HG03442 (cell line): ENCODE measurements at regions not wholly inside any gene's neighbourhood (a gene's known extent, or its start where the extent isn't known, plus 50 kb on each side); places are given as distances from the start of the nearest gene placed in this dataset.
A peak's percentile ranks its signal among the peaks of the same experiment; 100 is the strongest.
"Not testable (repeated sequence)": the region's sequence is repeated elsewhere in the genome, so short reads cannot be mapped to it uniquely, and the experiment has no call there.

Source experiments
- ATAC-seq: cut with Tn5 transposase; IDR thresholded peaks from one replicate; pipeline ENCODE4 v1.9.1; 2021; ENCODE audit warnings: mild to moderate bottlenecking, moderate library complexity; ENCODE audit not compliant: unreplicated experiment

DNA sequence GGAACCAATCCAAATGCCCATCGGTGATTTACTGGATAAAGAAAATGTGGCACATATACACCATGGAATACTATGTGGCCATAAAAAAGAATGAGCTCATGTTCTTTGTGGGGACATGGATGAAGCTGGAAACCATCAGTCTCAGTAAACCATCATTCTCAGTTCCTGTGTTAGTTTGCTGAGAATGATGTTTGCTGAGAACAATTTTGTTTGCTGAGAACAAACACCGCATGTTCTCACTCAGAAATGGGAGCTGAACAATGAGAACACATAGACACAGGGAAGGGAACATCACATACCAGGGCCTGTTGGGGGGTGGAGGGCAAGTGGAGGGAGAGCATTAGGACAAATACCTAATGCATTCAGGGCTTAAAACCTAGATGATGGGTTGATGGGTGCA lies 185.5 kb downstream of the ANXA1 start:
- ATAC-seq, result not testable (repeated sequence)

GRCh38 chr9:73344060-73344459 lies 192.4 kb downstream of the ANXA1 start:
- no peak for ATAC-seq

DNA sequence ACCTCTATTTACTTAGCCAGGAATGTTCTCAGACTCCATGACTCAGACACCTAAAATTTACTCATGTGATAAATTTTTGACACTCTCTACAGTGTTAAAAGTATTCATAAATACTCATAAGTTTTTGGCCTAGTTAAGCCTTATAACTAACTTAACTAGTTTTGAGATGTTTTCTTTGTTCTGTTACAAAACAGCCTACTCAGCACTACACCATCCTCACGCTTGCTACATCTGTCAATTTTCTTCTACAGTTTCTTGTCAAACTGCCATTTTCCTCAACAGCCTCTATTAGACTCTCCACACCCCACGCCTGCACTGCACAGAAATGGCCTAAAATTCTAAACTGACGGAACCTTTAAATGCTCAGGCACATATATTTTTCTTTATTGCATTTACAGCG lies 195.5 kb downstream of the ANXA1 start:
- ATAC-seq, result no peak

- no peak for ATAC-seq
These were observed 196.1 kb downstream of the ANXA1 start for GRCh38 chr9:73347720-73348119.

- ATAC-seq, result no peak
These were observed 196.8 kb downstream of the ANXA1 start for GRCh38 chr9:73348471-73348870.

DNA sequence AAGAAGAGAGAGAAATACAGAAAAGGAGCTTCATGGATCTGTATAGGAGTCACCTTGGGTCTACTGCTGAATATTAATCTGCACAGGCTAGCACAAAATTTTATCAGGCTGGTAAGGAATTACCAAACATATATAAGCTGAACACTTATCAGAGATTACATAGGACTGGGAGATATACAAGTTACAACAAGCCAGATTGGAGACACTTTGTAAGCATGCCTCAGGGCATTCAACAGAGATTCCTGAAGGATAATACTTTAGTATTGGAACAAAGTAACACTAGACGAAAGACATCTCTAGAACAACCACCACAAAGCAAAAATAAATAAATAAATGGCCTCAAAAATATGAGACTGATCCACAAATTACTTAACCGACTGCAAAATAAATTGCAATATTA lies 197.8 kb downstream of the ANXA1 start:
- no peak for ATAC-seq

- ATAC-seq, result no peak
These were observed 205.9 kb downstream of the ANXA1 start for GRCh38 chr9:73357607-73358006.

DNA sequence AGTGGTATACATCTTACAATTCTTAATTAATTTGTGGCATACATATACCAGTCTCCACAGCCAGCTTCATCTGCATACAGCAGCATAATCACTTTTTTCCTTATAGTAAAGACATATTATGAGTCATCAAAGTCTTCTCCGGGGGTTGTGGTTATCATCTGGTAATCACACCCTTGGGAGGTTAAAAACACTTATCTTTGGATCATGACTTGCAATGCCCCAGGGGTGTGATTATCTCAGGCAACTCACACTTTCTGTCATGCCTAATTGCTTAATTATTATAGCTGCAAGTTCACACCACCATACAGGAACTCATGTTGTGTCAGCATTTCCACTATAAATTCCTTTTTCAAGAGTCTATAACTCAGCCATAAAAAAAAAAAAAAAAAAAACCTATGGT lies 218.4 kb downstream of the ANXA1 start:
- no peak for ATAC-seq

DNA sequence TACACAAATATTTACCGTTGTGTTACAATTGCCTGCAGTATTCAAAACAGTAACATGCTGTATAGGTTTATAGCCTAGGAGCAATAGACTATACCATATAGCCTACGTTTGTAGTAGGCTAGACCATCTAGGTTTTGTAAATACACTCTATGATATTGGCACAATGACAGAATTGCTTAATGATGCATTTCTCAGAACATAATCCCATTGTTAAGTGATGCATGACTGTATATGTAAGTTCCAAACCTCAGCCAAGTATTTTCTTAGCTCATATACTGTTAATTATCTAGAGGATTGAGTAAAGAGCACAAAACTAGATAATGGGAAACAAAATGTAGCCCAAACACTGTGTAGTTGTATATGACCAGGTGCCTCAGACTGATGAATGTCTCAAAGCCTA lies 220.1 kb downstream of the ANXA1 start:
- no peak for ATAC-seq

- ATAC-seq, result no peak
These were observed 228.7 kb downstream of the ANXA1 start for GRCh38 chr9:73380411-73380810.

DNA sequence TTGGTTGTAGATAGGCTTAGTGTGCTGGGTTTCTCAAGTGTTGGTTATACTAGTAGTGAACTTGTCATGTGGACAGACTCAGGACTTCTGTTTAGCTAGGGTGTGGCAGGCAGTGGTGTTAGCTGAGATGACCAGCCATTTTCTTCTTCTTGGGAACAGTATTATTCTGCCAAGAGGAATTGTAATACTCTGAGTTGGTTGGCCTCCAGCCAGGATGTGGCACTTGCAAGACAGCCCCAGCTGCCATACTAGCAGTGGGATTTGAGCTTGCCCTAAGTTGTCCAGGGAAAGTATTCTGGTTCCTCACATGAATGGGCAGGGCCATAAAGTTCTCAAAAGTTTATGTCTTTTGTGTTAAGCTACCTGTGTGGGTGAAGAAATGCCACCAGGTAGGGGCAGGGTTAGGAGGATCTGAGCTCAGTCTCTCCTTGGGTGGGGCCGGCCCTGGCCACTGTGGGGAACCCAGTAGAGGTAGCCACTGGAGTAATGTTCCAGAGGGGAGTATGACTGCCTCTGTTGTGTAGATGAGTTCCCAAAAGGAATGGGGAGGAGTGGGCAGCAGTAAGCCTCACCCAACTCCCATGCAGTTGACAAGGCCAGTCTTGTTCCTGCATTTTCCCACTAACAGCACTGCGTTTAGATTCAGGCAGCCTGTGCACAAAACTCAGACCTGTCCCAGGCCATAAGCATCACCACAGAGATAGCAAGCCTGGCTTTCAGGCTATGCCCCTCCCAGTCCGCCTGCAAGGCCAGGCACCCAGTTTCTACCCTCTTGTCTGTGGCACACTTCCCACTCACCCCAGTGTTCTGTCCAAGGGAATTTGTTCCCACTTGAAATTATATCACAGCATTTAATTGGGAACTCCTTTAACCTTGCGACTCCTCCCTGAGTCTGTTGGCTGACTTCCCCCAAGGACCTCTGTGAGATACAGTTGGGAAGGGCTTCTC lies 250.7 kb downstream of the ANXA1 start:
- ATAC-seq, result no peak

- no peak for ATAC-seq
These were observed 259.8 kb downstream of the ANXA1 start for GRCh38 chr9:73411494-73411893.

DNA sequence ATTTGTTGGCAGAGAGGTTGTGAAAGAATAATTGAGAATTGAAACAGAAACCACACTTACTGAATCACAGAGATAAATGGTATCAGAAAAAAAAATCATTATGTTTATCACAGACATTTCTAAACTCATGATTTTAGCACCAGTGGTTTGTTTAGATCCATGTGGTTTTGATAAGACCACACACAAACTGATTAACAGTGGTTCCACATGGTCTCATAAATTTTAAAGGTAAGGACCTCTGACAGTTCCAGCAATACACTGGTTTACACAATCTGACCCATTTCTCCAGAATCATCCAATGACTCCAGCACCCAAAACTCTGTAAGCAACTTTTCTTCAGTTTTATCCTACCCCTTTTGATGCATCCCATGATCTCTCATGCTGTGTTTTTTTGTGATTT lies 261.2 kb downstream of the ANXA1 start:
- no peak for ATAC-seq

DNA sequence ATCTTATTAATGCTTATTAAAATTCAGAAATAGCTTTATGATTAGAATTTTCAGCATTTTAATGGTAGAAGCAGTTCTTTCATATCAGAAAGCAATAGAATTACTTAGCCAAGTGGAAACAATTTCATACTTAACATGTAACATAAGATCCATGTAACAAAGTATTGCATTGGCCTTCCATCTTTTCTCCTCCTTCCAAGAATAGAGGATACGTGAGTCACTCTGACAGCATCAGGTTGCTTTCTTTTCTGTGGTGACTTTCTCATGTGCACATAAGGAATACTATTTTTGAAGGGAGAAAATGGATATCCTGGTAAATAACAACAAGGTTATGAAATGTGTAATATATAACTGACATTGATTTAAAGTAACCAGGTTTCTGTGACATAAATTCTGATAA lies 272.2 kb downstream of the ANXA1 start:
- no peak for ATAC-seq

DNA sequence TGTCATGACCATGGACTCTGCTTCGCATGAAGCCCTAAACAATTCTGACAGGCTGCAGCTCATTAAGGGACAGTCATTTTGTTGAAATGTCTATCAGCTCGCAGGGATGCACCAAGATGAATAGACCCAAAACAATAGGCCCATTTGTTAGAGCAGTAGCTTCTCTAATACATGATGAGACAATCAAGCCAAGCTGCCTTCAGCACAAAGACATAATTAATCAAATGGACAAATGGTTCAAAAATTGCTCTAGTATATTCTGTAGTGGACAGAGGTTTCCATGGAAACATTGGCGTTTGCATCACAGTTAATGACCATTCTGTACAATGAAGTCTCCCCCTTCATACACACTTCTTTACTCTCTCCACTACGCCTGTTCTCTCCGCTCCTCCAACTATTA lies 274.6 kb downstream of the ANXA1 start:
- no peak for ATAC-seq

DNA sequence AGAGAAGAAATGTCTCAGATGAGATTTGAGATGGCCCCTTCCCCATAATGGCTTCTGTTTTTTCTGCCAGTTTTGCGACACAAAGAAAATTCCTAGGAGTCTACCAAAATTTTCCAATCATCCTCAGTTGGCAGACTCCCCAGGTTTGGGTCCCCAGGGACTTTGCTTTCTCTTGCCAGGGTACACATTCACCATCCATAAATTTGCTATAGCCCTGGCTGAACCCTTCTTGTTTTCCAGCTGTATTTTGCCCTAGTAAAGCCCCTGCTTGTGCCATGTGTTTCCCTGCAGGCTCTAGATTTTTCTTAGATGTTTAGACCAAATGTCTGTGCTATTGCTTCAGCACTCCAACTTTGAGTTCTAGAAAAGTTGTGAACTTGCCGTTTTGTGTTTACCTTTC lies 283.2 kb downstream of the ANXA1 start:
- no peak for ATAC-seq

DNA sequence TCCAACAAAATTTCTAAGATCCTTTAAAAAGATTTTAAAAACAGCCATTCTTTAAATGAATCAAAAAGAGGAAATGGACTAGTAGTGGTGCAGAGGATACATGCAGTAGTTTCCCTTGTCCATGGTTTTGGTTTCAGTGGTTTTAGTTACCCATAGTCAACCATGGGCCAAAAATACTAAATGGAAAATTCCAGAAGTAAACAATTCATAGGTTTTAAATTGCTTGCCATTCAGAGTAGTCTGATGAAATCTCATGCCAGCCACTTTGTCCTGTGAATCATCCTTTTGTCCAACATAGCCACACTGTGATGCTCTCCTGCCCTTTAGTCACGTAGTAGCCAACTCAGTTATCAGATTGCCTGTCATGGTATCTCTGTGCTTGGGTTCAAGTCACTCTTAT lies 286.1 kb downstream of the ANXA1 start:
- ATAC-seq, result peak; percentile 89

DNA sequence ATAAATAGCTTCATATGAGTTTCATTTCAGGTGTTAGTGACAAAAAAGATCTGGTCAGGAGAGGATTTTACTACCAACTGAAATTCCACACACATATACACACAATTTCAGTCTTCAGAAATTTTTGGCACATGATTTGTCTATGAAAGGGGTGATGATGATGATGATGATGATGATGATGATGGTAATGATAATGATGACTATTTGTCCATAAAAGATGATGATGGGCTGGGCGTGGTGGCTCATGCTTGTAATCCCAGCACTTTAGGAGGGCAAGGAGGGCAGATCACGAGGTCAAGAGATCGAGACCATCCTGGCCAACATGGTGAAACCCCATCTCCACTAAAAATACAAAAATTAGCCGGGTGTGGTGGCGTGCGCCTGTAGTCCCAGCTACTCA lies 288.2 kb downstream of the ANXA1 start:
- not testable (repeated sequence) for ATAC-seq

DNA sequence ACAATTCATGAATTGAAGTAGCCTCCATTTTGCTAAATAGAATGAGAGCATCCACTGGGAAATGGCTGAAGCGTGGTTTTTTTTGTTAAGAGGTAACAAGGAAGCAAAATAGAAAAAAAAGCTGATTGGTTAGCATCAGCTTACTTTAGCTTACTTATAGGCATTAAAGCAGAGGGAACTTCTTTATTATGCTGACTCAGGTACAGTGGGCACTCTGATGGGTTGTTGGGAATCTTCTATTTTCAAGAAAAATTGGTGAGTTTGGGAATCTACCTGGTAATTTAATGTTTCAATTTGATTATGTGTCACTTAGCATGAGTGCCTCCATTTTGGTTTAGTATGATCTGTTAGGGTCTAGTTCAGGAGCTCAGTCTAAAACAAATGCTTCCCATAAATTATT lies 289.6 kb downstream of the ANXA1 start:
- no peak for ATAC-seq

DNA sequence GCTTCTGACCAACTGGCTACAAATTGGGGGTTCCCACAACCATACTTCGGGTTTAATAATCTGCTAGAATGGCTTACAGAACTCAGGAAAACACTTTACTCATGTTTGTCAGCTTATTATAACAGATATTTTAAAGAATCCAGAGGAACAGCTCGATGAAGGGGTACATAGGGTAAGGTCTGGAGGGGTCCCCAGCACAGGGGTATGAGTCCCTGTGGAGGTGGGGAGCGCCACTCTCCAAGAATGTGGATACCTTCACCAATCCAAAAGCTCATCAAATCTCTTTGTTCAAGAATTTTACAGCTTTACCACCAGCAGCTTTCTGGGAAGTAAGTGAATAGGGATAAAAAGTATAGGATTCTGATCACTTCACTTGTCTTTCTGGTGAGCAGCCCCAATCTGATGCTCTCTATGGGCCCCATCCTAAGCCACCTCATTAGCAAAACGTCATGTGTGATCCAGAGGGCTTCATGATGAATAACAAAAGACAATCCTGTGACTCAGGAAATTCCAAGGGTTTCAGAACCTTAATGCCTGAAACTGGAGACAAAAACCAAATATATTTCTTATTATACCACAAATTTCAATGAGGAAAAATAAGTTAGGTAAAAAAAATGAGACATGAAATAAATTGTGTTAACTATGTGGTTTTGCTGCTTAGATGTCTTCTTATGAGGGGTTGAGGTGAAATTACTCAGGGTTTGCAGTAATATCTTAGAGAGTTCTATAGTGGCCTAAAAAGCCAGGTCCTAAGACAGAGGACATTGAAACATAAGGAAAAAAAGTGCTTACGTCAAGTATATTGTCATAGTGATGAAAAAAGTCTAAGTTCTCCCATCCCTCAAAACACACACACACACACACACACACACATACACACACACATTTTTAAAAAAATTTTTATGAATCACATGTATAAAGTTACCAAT lies 290.5 kb downstream of the ANXA1 start:
- ATAC-seq, result no peak

- no peak for ATAC-seq
These were observed 293.2 kb downstream of the ANXA1 start for GRCh38 chr9:73444821-73445220.

- not testable (repeated sequence) for ATAC-seq
These were observed 293.7 kb downstream of the ANXA1 start for GRCh38 chr9:73445384-73445783.
